NB4 (cell line): ENCODE measurements at regions not wholly inside any gene's neighbourhood (a gene's known extent, or its start where the extent isn't known, plus 50 kb on each side); places are given as distances from the start of the nearest gene placed in this dataset.

Source experiments
- TF ChIP-seq, protein P1 (sequence below): IDR thresholded peaks from 2 replicates; pipeline ENCODE4 v1.6.1; 2011; ENCODE audit warnings: low read depth, low read length
- TF ChIP-seq, protein P2 (sequence below): IDR thresholded peaks from one replicate; pipeline ENCODE4 v1.5.1; 2012; ENCODE audit warnings: low read depth, low read length

DNA sequence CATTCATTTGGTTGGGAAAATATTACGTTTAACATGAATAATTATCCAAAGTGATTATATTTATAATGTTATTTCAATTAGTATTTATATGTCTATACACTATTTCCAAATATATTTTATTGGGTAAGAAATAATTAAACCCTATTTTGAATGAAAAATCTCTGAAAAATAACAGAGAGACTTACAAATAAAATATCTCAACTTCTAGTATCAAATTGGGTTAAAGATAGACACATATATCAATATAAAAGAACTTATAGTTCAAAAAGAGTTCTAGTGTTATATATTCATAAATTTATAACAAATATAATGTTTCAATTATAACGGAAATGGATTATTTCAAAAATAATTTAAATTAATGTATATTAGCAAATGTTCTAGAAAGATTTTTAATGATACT lies 482.6 kb upstream of the PCDH20 start:
- TF ChIP-seq, protein P1, sequence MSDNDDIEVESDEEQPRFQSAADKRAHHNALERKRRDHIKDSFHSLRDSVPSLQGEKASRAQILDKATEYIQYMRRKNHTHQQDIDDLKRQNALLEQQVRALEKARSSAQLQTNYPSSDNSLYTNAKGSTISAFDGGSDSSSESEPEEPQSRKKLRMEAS = no peak
- TF ChIP-seq, protein P2, sequence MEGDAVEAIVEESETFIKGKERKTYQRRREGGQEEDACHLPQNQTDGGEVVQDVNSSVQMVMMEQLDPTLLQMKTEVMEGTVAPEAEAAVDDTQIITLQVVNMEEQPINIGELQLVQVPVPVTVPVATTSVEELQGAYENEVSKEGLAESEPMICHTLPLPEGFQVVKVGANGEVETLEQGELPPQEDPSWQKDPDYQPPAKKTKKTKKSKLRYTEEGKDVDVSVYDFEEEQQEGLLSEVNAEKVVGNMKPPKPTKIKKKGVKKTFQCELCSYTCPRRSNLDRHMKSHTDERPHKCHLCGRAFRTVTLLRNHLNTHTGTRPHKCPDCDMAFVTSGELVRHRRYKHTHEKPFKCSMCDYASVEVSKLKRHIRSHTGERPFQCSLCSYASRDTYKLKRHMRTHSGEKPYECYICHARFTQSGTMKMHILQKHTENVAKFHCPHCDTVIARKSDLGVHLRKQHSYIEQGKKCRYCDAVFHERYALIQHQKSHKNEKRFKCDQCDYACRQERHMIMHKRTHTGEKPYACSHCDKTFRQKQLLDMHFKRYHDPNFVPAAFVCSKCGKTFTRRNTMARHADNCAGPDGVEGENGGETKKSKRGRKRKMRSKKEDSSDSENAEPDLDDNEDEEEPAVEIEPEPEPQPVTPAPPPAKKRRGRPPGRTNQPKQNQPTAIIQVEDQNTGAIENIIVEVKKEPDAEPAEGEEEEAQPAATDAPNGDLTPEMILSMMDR = no peak
